Hindlimb muscle (tissue), 1 donor: ENCODE measurements at regions not wholly inside any gene's neighbourhood (a gene's known extent, or its start where the extent isn't known, plus 50 kb on each side); places are given as distances from the start of the nearest gene placed in this dataset.
"Not testable (repeated sequence)": the region's sequence is repeated elsewhere in the genome, so short reads cannot be mapped to it uniquely, and the experiment has no call there.

Experiments used
- DNase-seq: peaks from one replicate; pipeline ENCODE4 v3.0.0-alpha.2; 2013

DNA sequence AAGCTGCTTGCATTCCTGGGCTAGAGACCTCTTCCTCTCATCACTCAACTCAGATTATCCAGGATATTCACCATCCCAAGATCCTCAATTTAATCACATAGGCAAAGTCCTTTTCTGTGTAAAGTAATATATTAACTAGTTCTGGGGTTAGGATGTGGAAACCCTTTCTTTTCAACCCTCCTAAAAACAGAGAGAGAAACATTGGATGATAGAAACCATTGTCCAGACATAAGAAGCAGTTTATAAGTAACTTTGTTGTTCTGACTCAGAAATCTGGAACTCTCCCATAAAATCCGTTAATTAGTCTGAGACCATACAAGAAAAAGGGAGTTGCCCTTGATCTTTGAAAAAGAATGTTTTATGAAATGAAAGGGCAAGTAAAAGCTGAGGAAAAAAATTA, 817.1 kb upstream of the CDH9 start:
- DNase-seq, result no peak

GRCh38 chr5:27854243-27854852, 816.0 kb upstream of the CDH9 start:
- no peak for DNase-seq

DNA sequence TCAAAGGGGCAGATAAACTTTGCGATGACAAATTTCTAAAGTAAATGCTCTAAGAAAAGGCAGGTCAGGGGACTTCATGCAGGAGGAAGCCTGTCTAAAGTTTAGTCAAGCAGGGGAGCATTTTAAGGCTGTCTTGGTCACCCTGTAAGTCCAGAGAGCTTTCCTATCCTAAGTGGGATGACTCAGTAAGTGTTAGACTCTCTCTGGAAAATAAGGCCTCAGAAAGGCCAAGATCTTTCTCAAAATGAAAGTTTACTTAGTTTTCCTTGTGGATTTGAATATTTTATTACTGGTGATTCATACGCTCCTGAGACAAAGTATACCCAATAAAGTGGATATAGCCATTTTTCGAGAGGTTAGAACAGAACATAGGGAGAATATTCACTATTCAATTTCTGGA, 806.9 kb upstream of the CDH9 start:
- no peak for DNase-seq

DNA sequence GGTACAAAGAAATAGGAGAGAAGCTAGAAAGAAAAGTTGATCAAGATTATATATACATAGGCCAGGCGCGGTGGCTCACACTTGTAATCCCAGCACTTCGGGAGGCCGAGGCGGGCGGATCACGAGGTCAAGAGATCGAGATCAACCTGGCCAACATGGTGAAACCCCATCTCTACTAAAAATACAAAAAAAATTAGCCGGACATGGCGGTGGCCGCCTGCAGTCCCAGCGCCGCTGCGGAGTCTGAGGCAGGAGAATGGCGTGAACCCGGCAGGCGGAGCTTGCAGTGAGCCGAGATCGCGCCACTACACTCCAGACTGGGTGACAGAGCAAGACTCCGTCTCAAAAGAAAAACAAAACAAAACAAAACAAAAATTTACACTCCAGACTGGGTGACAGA, 798.3 kb upstream of the CDH9 start:
- DNase-seq, result not testable (repeated sequence)

GRCh38 chr5:27832886-27833285, 794.5 kb upstream of the CDH9 start:
- DNase-seq, result no peak

- no peak for DNase-seq
These were observed 792.2 kb upstream of the CDH9 start for GRCh38 chr5:27830546-27830945.

- no peak for DNase-seq
These were observed 783.3 kb upstream of the CDH9 start for GRCh38 chr5:27821681-27822080.

DNA sequence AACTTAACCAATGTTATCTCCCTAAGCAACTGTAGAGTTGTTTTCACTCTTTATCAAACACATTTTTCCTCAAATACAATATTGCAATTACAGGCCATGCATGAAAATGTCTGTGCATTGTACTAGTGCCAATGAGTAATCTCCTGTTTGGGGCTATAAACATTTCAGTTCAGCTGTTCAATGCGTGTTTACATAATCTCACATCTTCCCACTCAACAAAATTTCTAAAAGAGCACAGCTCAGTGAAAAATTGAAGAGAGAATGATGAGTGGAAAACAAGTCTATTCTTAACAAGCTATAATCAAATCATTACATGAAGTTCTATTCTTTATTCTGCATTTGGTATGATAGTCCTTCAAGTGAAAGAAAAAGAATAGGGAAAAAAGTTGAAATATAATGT, 780.5 kb upstream of the CDH9 start:
- no peak for DNase-seq

GRCh38 chr5:27814983-27815382, 776.6 kb upstream of the CDH9 start:
- no peak for DNase-seq

DNA sequence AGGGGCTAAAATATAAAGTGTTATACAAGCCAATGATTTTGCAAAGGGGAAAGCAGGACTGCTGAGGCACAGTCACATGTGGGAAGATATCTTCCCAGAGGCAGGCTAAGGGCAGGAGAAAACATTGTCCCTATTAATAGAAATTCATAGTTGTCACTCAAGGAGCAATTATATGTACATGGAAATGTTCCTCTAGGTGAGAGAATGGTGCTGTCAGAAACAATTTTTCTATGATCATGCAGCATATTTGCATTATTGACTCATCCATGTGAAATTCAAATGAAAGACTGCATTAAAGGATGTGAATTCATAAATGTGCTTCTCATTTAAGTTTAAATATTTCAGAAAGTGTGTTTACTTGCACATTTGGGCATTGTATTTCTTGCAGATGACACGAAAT, 775.9 kb upstream of the CDH9 start:
- no peak for DNase-seq

GRCh38 chr5:27810458-27810857, 772.1 kb upstream of the CDH9 start:
- peak; percentile 23 for DNase-seq

DNA sequence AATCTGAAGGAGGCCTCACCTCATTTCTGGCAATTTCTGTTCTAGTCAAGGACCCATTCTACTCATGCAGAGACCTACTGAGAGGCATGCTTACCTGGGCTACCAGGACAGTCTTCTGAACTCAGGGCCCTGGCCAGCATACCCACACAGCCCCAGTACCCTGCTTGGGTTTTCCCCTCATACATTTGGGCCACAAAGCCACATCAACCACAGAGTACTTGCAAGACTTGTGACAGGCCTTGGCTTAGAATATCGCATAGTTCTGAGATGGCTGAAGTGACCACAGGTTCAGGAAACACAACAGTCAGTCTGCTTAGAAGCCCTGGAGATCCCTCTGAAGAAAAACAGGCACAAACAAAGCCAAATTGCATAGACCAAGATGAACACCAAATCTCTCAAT, 758.8 kb upstream of the CDH9 start:
- no peak for DNase-seq

DNA sequence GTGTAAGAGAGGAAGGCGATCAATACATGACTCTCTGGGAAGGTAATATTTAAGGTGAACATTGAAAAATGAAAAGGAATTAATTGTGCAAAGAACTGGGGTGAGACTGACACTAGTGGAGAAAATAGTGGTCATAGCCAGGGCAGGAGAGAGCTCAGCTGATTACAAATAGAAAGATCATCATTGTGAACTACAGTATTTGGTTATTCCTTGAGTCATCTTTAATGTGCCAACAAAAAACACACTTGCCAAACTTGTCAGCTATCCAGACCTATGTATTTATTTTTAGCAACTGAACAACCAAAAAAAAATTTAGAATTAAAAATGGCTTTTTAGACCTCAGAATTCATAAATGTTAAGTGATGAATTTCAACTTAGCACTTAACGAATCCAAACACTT, 749.8 kb upstream of the CDH9 start:
- no peak for DNase-seq

DNA sequence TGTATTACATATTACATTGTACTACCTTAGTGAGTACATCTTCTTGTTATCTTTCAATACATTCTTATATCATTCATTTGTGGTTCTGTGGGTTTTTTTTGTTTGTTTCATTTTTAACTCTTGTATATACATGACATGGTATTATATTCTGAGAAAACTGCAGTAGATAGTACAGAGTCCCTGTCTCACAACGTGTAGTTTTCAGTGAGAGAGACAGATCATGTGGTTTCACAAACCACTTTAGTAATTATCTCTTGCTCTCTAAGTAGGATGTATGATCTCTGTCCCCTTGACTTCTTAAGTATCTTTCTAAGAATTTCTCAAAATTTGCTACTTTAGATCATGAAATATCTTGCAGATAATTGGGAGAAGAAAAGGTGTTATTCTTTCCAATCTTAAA, 745.9 kb upstream of the CDH9 start:
- DNase-seq, result no peak

DNA sequence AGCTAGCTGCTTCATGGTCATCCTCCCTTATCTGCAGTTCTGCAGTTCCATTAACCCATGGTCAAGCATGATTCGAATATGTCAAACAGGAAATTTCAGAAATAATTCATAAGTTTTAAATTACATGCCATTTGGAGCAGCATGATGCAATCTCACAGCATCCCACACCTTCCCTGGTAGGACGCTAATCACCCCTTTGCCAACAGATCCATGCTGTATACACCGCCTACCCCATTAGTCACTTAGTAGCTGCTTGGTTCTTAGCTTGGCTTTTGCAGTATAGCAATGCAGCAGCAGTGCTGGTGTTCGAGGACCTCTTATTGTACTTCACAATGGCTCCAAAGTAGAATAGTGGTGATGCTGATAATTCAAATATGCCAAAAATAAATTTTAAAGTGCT, 739.7 kb upstream of the CDH9 start:
- DNase-seq, result no peak

GRCh38 chr5:27773636-27774035, 735.2 kb upstream of the CDH9 start:
- DNase-seq, result no peak

- DNase-seq, result no peak
These were observed 734.8 kb upstream of the CDH9 start for GRCh38 chr5:27773166-27773565.

DNA sequence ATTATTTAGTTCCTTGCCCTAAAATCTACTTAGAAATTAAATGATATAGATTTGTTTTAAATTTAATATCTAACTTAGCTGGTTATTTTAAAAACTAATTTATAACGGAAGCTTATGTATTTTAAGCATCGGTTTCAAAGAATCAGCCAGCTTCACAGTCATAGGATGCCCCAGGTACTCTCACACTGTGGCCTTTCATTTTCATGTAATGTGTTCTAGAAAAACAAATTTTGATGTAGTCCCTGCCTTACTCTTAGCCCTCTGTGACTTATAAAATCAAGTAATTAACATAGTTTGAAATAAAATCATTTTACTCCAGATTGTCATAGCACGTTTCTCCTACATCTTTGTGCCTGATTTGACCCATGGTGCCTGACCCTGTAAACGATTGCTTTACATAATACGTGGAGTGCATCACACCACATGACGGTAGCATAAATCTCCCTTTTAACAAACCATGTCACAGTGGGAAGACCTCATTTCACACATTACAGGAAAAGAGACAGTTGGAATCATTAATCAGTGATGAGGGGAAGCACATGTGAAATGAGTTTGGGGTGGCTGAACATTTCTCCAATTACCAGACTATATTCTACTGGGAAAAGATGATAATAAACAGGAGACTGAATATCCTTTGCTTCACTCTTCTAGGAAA, 731.5 kb upstream of the CDH9 start:
- DNase-seq, result no peak

GRCh38 chr5:27748847-27749246, 710.5 kb upstream of the CDH9 start:
- DNase-seq, result no peak

GRCh38 chr5:27743383-27743979, 705.1 kb upstream of the CDH9 start:
- not testable (repeated sequence) for DNase-seq

DNA sequence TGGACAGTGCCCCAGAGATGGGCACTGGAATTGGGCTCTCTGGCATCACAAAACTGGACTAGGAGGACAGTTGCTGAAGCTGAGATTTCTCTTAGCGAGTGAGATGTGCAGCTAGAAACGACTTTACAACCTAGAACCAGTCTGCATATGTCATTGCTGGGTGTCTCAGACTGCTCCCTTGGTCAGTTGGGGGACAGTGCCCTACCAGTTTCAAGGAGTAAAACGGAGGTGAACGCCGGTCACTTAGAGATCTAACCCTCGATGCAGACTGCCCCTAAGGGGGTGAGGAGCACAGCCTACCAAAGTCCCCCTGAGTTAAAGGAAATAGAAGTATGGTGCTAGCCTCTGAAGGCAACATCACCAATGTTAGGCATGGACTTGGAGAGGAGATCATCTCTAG, 704.4 kb upstream of the CDH9 start:
- DNase-seq, result no peak

GRCh38 chr5:27734838-27735237, 696.5 kb upstream of the CDH9 start:
- no peak for DNase-seq

DNA sequence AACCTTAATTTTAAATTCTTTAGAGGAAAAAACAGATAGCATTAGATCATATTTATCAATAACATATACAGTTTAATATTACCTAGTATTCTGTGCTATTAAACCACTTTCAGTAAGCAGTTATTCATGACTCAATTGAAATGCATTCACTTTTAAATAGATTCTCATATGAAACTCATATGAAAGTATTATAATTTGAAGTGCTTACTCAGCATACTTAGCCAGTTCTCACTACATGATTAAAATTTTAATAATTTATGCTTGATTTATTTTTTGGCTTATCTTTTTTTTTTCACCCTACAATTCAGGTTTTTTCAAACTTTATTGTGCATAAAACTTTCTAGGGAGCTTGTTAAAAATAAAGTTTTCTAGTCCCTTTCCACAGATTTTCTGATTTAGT, 694.9 kb upstream of the CDH9 start:
- no peak for DNase-seq

DNA sequence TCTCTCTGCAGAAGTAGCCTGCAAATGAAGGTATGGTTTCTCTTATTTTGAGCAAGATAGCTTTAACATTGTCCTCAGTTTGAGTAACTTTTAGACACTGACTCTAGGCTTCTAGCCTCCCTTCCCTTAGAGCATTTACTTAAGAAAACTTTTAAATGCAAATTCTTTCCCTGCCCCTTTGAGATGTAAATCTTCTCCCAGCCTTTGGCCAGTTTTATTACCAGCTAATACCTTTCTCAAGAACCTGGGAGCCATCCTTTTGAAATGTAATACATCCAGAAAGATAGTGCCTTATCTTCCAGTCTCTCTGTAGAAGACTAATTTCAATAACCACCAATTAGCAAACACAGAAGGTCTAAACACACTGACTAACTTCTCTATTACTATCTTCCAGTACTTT, 688.9 kb upstream of the CDH9 start:
- DNase-seq, result no peak

GRCh38 chr5:27722337-27722736, 684.0 kb upstream of the CDH9 start:
- no peak for DNase-seq
